ENCODE measurements at regions not wholly inside any gene's neighbourhood (a gene's known extent, or its start where the extent isn't known, plus 50 kb on each side); places are given as distances from the start of the nearest gene placed in this dataset.

- TF ChIP-seq, protein P1, sequence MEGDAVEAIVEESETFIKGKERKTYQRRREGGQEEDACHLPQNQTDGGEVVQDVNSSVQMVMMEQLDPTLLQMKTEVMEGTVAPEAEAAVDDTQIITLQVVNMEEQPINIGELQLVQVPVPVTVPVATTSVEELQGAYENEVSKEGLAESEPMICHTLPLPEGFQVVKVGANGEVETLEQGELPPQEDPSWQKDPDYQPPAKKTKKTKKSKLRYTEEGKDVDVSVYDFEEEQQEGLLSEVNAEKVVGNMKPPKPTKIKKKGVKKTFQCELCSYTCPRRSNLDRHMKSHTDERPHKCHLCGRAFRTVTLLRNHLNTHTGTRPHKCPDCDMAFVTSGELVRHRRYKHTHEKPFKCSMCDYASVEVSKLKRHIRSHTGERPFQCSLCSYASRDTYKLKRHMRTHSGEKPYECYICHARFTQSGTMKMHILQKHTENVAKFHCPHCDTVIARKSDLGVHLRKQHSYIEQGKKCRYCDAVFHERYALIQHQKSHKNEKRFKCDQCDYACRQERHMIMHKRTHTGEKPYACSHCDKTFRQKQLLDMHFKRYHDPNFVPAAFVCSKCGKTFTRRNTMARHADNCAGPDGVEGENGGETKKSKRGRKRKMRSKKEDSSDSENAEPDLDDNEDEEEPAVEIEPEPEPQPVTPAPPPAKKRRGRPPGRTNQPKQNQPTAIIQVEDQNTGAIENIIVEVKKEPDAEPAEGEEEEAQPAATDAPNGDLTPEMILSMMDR (IDR thresholded peaks at IDR 0.05) = no peak
- no peak for TF ChIP-seq POLR2A (IDR thresholded peaks at IDR 0.05)
- Histone ChIP-seq H3K27ac (no peak overlapping the region), H3K9me3 (no peaks in the 10 kb centered on the region), H3K36me3 (replicated peaks in 1 of 2; ENCODE audit: insufficient read depth in 1 of 2, low read depth in 2 of 2) (no peaks in the 10 kb centered on the region), H3K4me1 (no peaks in the 10 kb centered on the region), H3K4me3 (no peak overlapping the region), H3K27me3 (no peaks in the 10 kb centered on the region)
- DNase-seq = no peak
- intact Hi-C loops (cut with DNase I) = no loop called here
- ATAC-seq = no peak
- WGBS, 2 donors = 62 to 74% methylated on average over 1 of the region's 1 CpG
Measured at GRCh38 chr4:110876866-110877265, 254.0 kb upstream of the PITX2 start.

GRCh38 chr4:110877778-110878370 lies 255.0 kb upstream of the PITX2 start:
- Histone ChIP-seq H3K27ac (no peak overlapping the region), H3K4me3 (no peak overlapping the region), H3K9me3 (no peaks in the 10 kb centered on the region), H3K27me3 (no peaks in the 10 kb centered on the region), H3K36me3 (replicated peaks in 1 of 2; ENCODE audit: insufficient read depth in 1 of 2, low read depth in 2 of 2) (no peaks in the 10 kb centered on the region), H3K4me1 (no peaks in the 10 kb centered on the region)
- ATAC-seq = no peak
- intact Hi-C loops (cut with DNase I) = no loop called here
- WGBS, 2 donors = 61 to 63% methylated on average over 2 of the region's 2 CpGs
- DNase-seq = no peak
- TF ChIP-seq, protein P1 (IDR thresholded peaks at IDR 0.05) = no peak
- TF ChIP-seq POLR2A (IDR thresholded peaks at IDR 0.05) = no peak

- no peak for DNase-seq
Measured at GRCh38 chr4:110878413-110878812, 255.5 kb upstream of the PITX2 start.

DNA sequence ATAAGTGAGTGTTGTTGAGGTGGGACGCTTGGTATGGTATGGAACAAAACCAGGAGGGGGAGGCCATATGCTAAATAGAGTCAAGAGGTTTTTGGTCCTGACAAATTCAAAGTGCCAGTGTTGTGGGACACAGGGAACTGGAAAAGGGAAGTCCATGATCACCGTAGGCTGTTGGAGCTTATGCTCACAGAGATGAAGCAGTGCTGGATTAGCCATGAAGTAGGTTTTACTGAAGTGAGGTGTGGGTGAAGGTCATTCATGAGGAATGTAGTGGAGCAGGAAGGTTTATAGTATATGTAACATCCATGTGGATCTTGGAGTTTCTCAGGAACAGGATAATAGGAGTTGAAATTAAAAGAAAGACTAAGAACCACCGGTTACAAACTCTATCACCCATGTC lies 256.1 kb upstream of the PITX2 start:
- Histone ChIP-seq H3K4me1 (no peaks in the 10 kb centered on the region), H3K4me3 (no peak overlapping the region), H3K36me3 (replicated peaks in 1 of 2; ENCODE audit: insufficient read depth in 1 of 2, low read depth in 2 of 2) (no peaks in the 10 kb centered on the region), H3K9me3 (no peaks in the 10 kb centered on the region), H3K27ac (no peak overlapping the region), H3K27me3 (no peaks in the 10 kb centered on the region)
- WGBS, 2 donors = 63 to 79% methylated on average over 3 of the region's 3 CpGs
- intact Hi-C loops (cut with DNase I) = no loop called here
- TF ChIP-seq, protein P1 (IDR thresholded peaks at IDR 0.05) = no peak
- no peak for TF ChIP-seq POLR2A (IDR thresholded peaks at IDR 0.05)
- ATAC-seq (no peak), DNase-seq (no peak)

More at GRCh38 chr4:110878413-110878812, 255.5 kb upstream of the PITX2 start:
- WGBS, 2 donors = 61 to 76% methylated on average over 2 of the region's 2 CpGs
- no peak for ATAC-seq
- H3K9me3 ChIP-seq = no peaks in the 10 kb centered on the region
- H3K4me1 ChIP-seq = no peaks in the 10 kb centered on the region
- no peaks in the 10 kb centered on the region for H3K27me3 ChIP-seq
- no peak overlapping the region for H3K27ac ChIP-seq
- H3K4me3 ChIP-seq = no peak overlapping the region
- no peak for TF ChIP-seq POLR2A (IDR thresholded peaks at IDR 0.05)
- TF ChIP-seq, protein P1 (IDR thresholded peaks at IDR 0.05) = no peak
- H3K36me3 ChIP-seq (replicated peaks in 1 of 2; ENCODE audit: insufficient read depth in 1 of 2, low read depth in 2 of 2) = no peaks in the 10 kb centered on the region
- intact Hi-C loops (cut with DNase I) = no loop called here

- Histone ChIP-seq H3K4me3 (no peak overlapping the region), H3K27me3 (no peaks in the 10 kb centered on the region), H3K27ac (no peak overlapping the region), H3K4me1 (no peaks in the 10 kb centered on the region), H3K36me3 (replicated peaks in 1 of 2; ENCODE audit: insufficient read depth in 1 of 2, low read depth in 2 of 2) (no peaks in the 10 kb centered on the region), H3K9me3 (no peaks in the 10 kb centered on the region)
- WGBS, 2 donors = 62 to 63% methylated on average over 6 of the region's 6 CpGs
- intact Hi-C loops (cut with DNase I) = no loop called here
- no peak for ATAC-seq
- no peak for TF ChIP-seq POLR2A (IDR thresholded peaks at IDR 0.05)
- TF ChIP-seq, protein P1 (IDR thresholded peaks at IDR 0.05) = no peak
- DNase-seq = no peak
Measured at GRCh38 chr4:110886270-110886669, 263.4 kb upstream of the PITX2 start.
